Left lung (tissue), 4 donors: ENCODE measurements at regions not wholly inside any gene's neighbourhood (a gene's known extent, or its start where the extent isn't known, plus 50 kb on each side); places are given as distances from the start of the nearest gene placed in this dataset.
A peak's percentile ranks its signal among the peaks of the same experiment; 100 is the strongest.

Experiments used
- ATAC-seq: fragments of 200-7000 bp; cut with Tn5 transposase; one replicate; pipeline ENCODE4 v1.9.1; 2020; ENCODE audit warnings: moderate library complexity
- DNase-seq, 4 donors: peaks; one replicate each; pipeline ENCODE4 v3.0.0-alpha.2; 2013 to 2020
- H3K27ac ChIP-seq, 2 donors: fragments of 200-600 bp; sonication (generic) in 1 of 2; one replicate each; pipeline versions ENCODE4 v1.5.0 to v1.8.0; 2020 to 2021
- H3K27me3 ChIP-seq, 2 donors: fragments of 200-600 bp; sonication (generic) in 1 of 2; one replicate each; pipeline versions ENCODE4 v1.5.0 to v1.8.0; 2020 to 2021
- H3K36me3 ChIP-seq, 2 donors: fragments of 200-600 bp; sonication (generic) in 1 of 2; one replicate each; pipeline versions ENCODE4 v1.5.0 to v1.8.0; 2020 to 2021
- H3K4me1 ChIP-seq, 2 donors: fragments of 200-600 bp; one replicate each; pipeline ENCODE4 v1.8.0; 2021
- H3K4me3 ChIP-seq, 2 donors: fragments of 200-600 bp; sonication (generic) in 1 of 2; one replicate each; pipeline versions ENCODE4 v1.5.0 to v1.8.0; 2020 to 2021; ENCODE audit warnings: mild to moderate bottlenecking in 1 of 2
- H3K9me3 ChIP-seq, 2 donors: fragments of 200-600 bp; sonication (generic) in 1 of 2; one replicate each; pipeline versions ENCODE4 v1.5.0 to v1.8.0; 2020 to 2021
- CTCF ChIP-seq, 2 donors: fragments of 200-600 bp; sonication (generic) in 1 of 2; IDR thresholded peaks; one replicate each; pipeline versions ENCODE4 v1.5.0 to v1.8.0; 2021; ENCODE audit warnings: antibody characterized with exemption in 2 of 2
- intact Hi-C, 2 donors: fragments of 100-400 bp; cut with DNase I; formaldehyde crosslinking; loops; one replicate each; pipeline versions ENCODE4 v1.11.2 to v1.14.2; 2022
- donor health status: DM: no; HTN: yes; CAD: no.
- donor health status: DM: no; HTN: no; CAD: no.

- H3K36me3 ChIP-seq, result no peaks in the 10 kb centered on the region
- H3K27me3 ChIP-seq, result no peaks in the 10 kb centered on the region
- H3K9me3 ChIP-seq, result no peaks in the 10 kb centered on the region
- DNase-seq (no peak), ATAC-seq (no peak)
- no peak overlapping the region for H3K4me3 ChIP-seq
- intact Hi-C loops, result no loop called here
- H3K4me1 ChIP-seq, result no peaks in the 10 kb centered on the region
- no peak for TF ChIP-seq CTCF (IDR thresholded peaks at IDR 0.05)
- no peak overlapping the region for H3K27ac ChIP-seq
These were observed 548.1 kb upstream of the LMCD1 start for GRCh38 chr3:7953449-7954014.

DNA sequence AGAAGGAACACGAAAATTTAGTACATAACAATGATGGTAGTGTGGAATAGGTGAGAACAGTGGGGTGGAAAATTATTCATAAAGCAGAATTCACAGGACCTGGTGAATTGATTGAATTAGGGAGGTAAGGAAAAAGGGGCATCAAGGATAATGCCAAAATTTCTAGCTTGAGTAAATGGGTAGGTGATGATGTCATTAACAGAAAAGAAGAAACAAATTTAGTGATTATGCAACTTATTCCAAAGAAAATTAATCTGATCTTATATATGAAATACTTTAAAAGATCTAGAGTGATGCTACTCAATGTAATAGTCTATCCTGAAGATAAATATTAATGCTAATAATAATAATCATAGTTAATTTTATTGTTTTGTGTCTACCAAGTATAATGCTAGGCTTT, 544.6 kb upstream of the LMCD1 start:
- no peaks in the 10 kb centered on the region for H3K9me3 ChIP-seq
- H3K27ac ChIP-seq, result no peak overlapping the region
- intact Hi-C loops, result no loop called here
- no peaks in the 10 kb centered on the region for H3K27me3 ChIP-seq
- H3K4me3 ChIP-seq, result no peak overlapping the region
- TF ChIP-seq CTCF (IDR thresholded peaks at IDR 0.05), result no peak
- H3K36me3 ChIP-seq, result no peaks in the 10 kb centered on the region
- ATAC-seq, result no peak
- no peak for DNase-seq
- no peaks in the 10 kb centered on the region for H3K4me1 ChIP-seq

- Histone ChIP-seq H3K27ac (no peak overlapping the region), H3K4me3 (no peak overlapping the region), H3K9me3 (no peaks in the 10 kb centered on the region), H3K27me3 (no peaks in the 10 kb centered on the region), H3K36me3 (no peaks in the 10 kb centered on the region), H3K4me1 (no peaks in the 10 kb centered on the region)
- no peak for TF ChIP-seq CTCF (IDR thresholded peaks at IDR 0.05)
- intact Hi-C loops, result no loop called here
- no peak for DNase-seq
- no peak for ATAC-seq
These were observed 542.5 kb upstream of the LMCD1 start for GRCh38 chr3:7959094-7959493.

GRCh38 chr3:7960601-7961000, 541.0 kb upstream of the LMCD1 start:
- no peak for TF ChIP-seq CTCF (IDR thresholded peaks at IDR 0.05)
- no peaks in the 10 kb centered on the region for H3K4me1 ChIP-seq
- no peaks in the 10 kb centered on the region for H3K27me3 ChIP-seq
- no peak for DNase-seq
- ATAC-seq, result no peak
- no peaks in the 10 kb centered on the region for H3K36me3 ChIP-seq
- intact Hi-C loops, result no loop called here
- H3K9me3 ChIP-seq, result no peaks in the 10 kb centered on the region
- no peak overlapping the region for H3K4me3 ChIP-seq
- H3K27ac ChIP-seq, result no peak overlapping the region

- no peaks in the 10 kb centered on the region for H3K27me3 ChIP-seq
- H3K36me3 ChIP-seq, result no peaks in the 10 kb centered on the region
- DNase-seq (peak in 2 of 4 donors; percentile 50 to 70), ATAC-seq (peak; percentile 41)
- no peak for TF ChIP-seq CTCF (IDR thresholded peaks at IDR 0.05)
- no peak overlapping the region for H3K27ac ChIP-seq
- H3K9me3 ChIP-seq, result no peaks in the 10 kb centered on the region
- intact Hi-C loops, result no loop called here
- H3K4me3 ChIP-seq, result no peak overlapping the region
- no peaks in the 10 kb centered on the region for H3K4me1 ChIP-seq
These were observed 539.3 kb upstream of the LMCD1 start for GRCh38 chr3:7962301-7962700.
